AG10803 (cell line): ENCODE measurements at regions not wholly inside any gene's neighbourhood (a gene's known extent, or its start where the extent isn't known, plus 50 kb on each side); places are given as distances from the start of the nearest gene placed in this dataset.
A peak's percentile ranks its signal among the peaks of the same experiment; 100 is the strongest.

Experiments
- DNase-seq: peaks from one replicate; pipeline ENCODE4 v3.0.0; 2010; ENCODE audit warnings: low read depth
- H3K4me3 ChIP-seq: 2 replicates; pipeline ENCODE4 v1.5.1; 2011; ENCODE audit warnings: mild to moderate bottlenecking, low read length, control low read depth
- CTCF ChIP-seq: conservative IDR thresholded peaks from 2 replicates; pipeline ENCODE4 v1.5.1; 2011; ENCODE audit warnings: mild to moderate bottlenecking, low read length, control low read depth, inconsistent platforms

GRCh38 chr1:72535470-72535869 is 253.1 kb upstream of the NEGR1 start:
- no peak for DNase-seq
- no peak for TF ChIP-seq CTCF
- H3K4me3 ChIP-seq = no peak overlapping the region

- no peak for TF ChIP-seq CTCF
- DNase-seq = no peak
- H3K4me3 ChIP-seq = no peak overlapping the region
These were observed 248.3 kb upstream of the NEGR1 start for GRCh38 chr1:72530646-72531045.

- peak; percentile 18 for DNase-seq
- no peak overlapping the region for H3K4me3 ChIP-seq
- TF ChIP-seq CTCF = no peak
These were observed 244.6 kb upstream of the NEGR1 start for GRCh38 chr1:72526926-72527325.

GRCh38 chr1:72524021-72524420 is 241.7 kb upstream of the NEGR1 start:
- TF ChIP-seq CTCF = no peak

GRCh38 chr1:72521659-72522058 is 239.3 kb upstream of the NEGR1 start:
- no peak for DNase-seq
- no peak overlapping the region for H3K4me3 ChIP-seq
- no peak for TF ChIP-seq CTCF

More at GRCh38 chr1:72524021-72524420, 241.7 kb upstream of the NEGR1 start:
- H3K4me3 ChIP-seq = no peak overlapping the region
- no peak for DNase-seq

GRCh38 chr1:72516826-72517225 is 234.5 kb upstream of the NEGR1 start:
- no peak for TF ChIP-seq CTCF
- peak; percentile 56 for DNase-seq
- H3K4me3 ChIP-seq = no peak overlapping the region

- H3K4me3 ChIP-seq = no peak overlapping the region
- TF ChIP-seq CTCF = no peak
- DNase-seq = peak; percentile 9
These were observed 233.9 kb upstream of the NEGR1 start for GRCh38 chr1:72516264-72516663.
